ENCODE measurements at regions not wholly inside any gene's neighbourhood (a gene's known extent, or its start where the extent isn't known, plus 50 kb on each side); places are given as distances from the start of the nearest gene placed in this dataset.

DNA sequence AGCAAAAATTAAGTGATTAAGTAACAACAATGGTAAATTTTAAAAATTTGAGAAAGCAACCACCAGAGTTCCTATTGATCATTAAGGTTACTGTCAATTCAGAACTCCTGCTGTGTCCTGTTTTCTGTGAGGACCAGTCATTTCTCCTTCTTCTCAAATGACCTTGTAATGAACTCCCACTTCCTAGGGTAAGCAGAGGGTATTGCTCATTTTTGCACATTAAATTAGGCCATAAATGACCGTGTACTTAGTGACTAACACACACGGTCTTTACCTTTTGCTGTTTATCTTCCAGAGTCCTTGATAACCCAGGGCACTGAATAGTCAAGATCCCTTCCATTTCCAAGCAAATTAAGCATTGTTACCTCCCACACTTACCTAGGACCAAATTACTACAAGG, 227.5 kb upstream of the LYPLAL1 start:
- TF ChIP-seq EZH2 (IDR thresholded peaks at IDR 0.05) (no peak), POLR2AphosphoS5 (IDR thresholded peaks at IDR 0.05; ENCODE audit: borderline replicate concordance, low read depth, low read length) (no peak)
